Activated B cell treated with CpG ODN at 0.5 μM for 24 hours (primary cell): ENCODE measurements at regions not wholly inside any gene's neighbourhood (a gene's known extent, or its start where the extent isn't known, plus 50 kb on each side); places are given as distances from the start of the nearest gene placed in this dataset.

Experiments used
- ATAC-seq: fragments of 200-7000 bp; cut with Tn5 transposase; one replicate; pipeline ENCODE4 v1.10.0; 2021; ENCODE audit warnings: low read depth, mild to moderate bottlenecking, moderate library complexity
- CTCF ChIA-PET: fragments of 350-600 bp; sonication (Branson Sonifier 250); formaldehyde crosslinking; loops from one replicate; lab custom pipeline; 2021; ENCODE audit warnings: antibody characterized with exemption; lab: Charles Lee
- POLR2A ChIA-PET: fragments of 350-600 bp; sonication (Branson Sonifier 250); formaldehyde crosslinking; loops from one replicate; lab custom pipeline; 2021; ENCODE audit warnings: antibody characterized with exemption; lab: Charles Lee
- DNase-seq: peaks from one replicate; pipeline ENCODE4 v3.0.0; 2022
- H3K27ac Mint-ChIP-seq: one replicate; pipeline ENCODE4 v1.8.0; 2020; ENCODE audit warnings: mixed read lengths
- H3K27me3 Mint-ChIP-seq: one replicate; pipeline ENCODE4 v1.8.0; 2021; ENCODE audit warnings: mixed read lengths
- H3K36me3 Mint-ChIP-seq: one replicate; pipeline ENCODE4 v1.8.0; 2021; ENCODE audit warnings: low read depth, mixed read lengths
- H3K4me1 Mint-ChIP-seq: one replicate; pipeline ENCODE4 v1.8.0; 2021; ENCODE audit warnings: mixed read lengths
- H3K4me3 Mint-ChIP-seq: one replicate; pipeline ENCODE4 v1.8.0; 2020; ENCODE audit warnings: mild to moderate bottlenecking, mixed read lengths
- H3K9me3 Mint-ChIP-seq: one replicate; pipeline ENCODE4 v1.8.0; 2020; ENCODE audit warnings: mixed read lengths
- intact Hi-C: fragments of 100-400 bp; cut with micrococcal nuclease; formaldehyde crosslinking; loops from one replicate; pipeline ENCODE4 v1.15.1; 2024
- TF ChIP-seq, protein P1 (sequence below): fragments of 200-600 bp; IDR thresholded peaks from one replicate; pipeline ENCODE4 v1.8.0; 2022; ENCODE audit warnings: antibody characterized with exemption, mild to moderate bottlenecking

GRCh38 chr6:125354649-125355048 is 52.9 kb upstream of the HDDC2 start:
- no peaks in the 10 kb centered on the region for H3K9me3 Mint-ChIP-seq
- POLR2A ChIA-PET = no interaction called here

GRCh38 chr6:125356884-125357283 is 55.1 kb upstream of the HDDC2 start:
- Mint-ChIP-seq H3K4me3 (no peak overlapping the region), H3K9me3 (no peaks in the 10 kb centered on the region), H3K36me3 (no peaks in the 10 kb centered on the region), H3K27ac (no peak overlapping the region), H3K4me1 (peaks cover 16% of the 10 kb centered on the region), H3K27me3 (peaks cover 15% of the 10 kb centered on the region)
- ChIA-PET CTCF (no interaction called here), POLR2A (no interaction called here)
- TF ChIP-seq, protein P1, sequence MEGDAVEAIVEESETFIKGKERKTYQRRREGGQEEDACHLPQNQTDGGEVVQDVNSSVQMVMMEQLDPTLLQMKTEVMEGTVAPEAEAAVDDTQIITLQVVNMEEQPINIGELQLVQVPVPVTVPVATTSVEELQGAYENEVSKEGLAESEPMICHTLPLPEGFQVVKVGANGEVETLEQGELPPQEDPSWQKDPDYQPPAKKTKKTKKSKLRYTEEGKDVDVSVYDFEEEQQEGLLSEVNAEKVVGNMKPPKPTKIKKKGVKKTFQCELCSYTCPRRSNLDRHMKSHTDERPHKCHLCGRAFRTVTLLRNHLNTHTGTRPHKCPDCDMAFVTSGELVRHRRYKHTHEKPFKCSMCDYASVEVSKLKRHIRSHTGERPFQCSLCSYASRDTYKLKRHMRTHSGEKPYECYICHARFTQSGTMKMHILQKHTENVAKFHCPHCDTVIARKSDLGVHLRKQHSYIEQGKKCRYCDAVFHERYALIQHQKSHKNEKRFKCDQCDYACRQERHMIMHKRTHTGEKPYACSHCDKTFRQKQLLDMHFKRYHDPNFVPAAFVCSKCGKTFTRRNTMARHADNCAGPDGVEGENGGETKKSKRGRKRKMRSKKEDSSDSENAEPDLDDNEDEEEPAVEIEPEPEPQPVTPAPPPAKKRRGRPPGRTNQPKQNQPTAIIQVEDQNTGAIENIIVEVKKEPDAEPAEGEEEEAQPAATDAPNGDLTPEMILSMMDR = no peak
- DNase-seq (no peak), ATAC-seq (no peak)
- intact Hi-C loops = no loop called here

More at GRCh38 chr6:125354649-125355048, 52.9 kb upstream of the HDDC2 start:
- Mint-ChIP-seq H3K27ac (no peak overlapping the region), H3K4me1 (peaks cover 16% of the 10 kb centered on the region), H3K36me3 (no peaks in the 10 kb centered on the region), H3K4me3 (no peak overlapping the region), H3K27me3 (peaks cover 7% of the 10 kb centered on the region)
- DNase-seq (no peak), ATAC-seq (no peak)
- CTCF ChIA-PET = no interaction called here
- TF ChIP-seq, protein P1 = no peak
- intact Hi-C loops = no loop called here

DNA sequence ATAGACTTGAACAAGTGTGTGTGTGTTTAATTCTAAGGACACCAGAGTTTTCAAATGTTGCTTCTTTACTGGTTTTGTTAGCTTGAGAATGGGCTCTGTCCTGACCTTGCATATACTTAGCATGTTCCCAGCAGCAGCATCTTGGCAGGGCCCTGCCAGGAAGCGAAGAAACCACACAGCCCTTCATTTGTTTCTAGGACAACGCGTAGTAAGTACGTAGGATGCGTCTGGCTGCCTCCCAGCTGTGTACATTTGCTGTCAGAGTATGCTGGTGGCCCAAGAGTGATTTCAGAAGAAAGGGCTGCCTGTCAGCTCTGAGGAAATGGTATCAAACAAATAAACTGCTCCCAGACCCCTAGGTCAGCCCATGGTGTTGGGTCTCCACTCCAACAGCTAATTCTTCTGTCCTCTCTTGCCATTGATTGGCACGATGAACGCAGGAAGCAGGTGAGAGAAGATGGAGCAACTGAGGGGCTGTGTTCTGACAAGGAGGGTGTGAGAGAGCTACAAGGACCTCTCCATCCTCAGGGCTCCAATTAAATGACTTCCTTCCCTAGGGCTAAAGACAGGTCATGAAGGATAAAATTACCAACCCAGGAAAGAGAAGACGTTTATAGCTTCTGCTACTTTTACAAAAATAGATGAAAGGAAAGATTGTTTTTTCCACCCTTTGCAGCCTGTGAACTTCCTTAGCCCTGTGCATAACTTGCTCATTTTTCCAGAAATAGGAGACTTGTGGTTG is 55.9 kb upstream of the HDDC2 start:
- CTCF ChIA-PET = interaction anchor here (0.7 to 1.2 kb wide), 2 partner anchors 43 to 396 kb away, joined by 3 read pairs; no protein-coding TSS in a partner anchor
- ATAC-seq (no peak), DNase-seq (no peak)
- Mint-ChIP-seq H3K27me3 (peaks cover 21% of the 10 kb centered on the region), H3K4me1 (peaks cover 18% of the 10 kb centered on the region), H3K27ac (no peak overlapping the region), H3K36me3 (no peaks in the 10 kb centered on the region), H3K9me3 (no peaks in the 10 kb centered on the region), H3K4me3 (no peak overlapping the region)
- intact Hi-C loops = no loop called here
- POLR2A ChIA-PET = no interaction called here
- TF ChIP-seq, protein P1 = no peak

GRCh38 chr6:125358898-125359297 is 57.1 kb upstream of the HDDC2 start:
- H3K9me3 Mint-ChIP-seq = no peaks in the 10 kb centered on the region
- no peak overlapping the region for H3K4me3 Mint-ChIP-seq
- peaks cover 28% of the 10 kb centered on the region for H3K27me3 Mint-ChIP-seq
- H3K27ac Mint-ChIP-seq = no peak overlapping the region
- ATAC-seq (no peak), DNase-seq (no peak)
- intact Hi-C loops = no loop called here
- H3K36me3 Mint-ChIP-seq = no peaks in the 10 kb centered on the region
- TF ChIP-seq, protein P1 = no peak
- CTCF ChIA-PET = no interaction called here
- peaks cover 26% of the 10 kb centered on the region for H3K4me1 Mint-ChIP-seq
- POLR2A ChIA-PET = no interaction called here

DNA sequence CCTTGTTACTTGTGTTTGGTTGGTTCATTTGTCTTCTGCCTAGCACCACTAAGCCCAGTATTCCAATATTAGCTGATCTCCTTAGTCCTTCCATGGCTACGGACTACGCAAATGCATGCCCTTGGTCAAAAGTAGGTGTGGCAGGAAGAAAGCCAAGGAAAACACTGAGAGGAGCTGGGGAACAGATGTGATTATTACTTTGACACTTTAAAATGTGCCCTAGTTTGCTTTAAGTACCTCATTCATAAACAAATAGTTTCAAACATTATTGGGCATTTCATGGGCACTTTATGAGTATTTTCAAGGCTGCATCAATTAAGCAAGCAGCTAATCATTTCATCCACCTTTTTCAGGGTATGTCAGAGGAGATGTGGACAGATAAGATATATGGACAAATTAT is 60.1 kb upstream of the HDDC2 start:
- Mint-ChIP-seq H3K36me3 (no peaks in the 10 kb centered on the region), H3K4me1 (peaks cover 21% of the 10 kb centered on the region), H3K27ac (no peak overlapping the region), H3K4me3 (no peak overlapping the region), H3K27me3 (peaks cover 51% of the 10 kb centered on the region), H3K9me3 (no peaks in the 10 kb centered on the region)
- intact Hi-C loops = no loop called here
- ChIA-PET CTCF (no interaction called here), POLR2A (no interaction called here)
- TF ChIP-seq, protein P1 = no peak
- ATAC-seq = no peak
- DNase-seq = no peak
